HL-60 (cell line): ENCODE measurements at regions not wholly inside any gene's neighbourhood (a gene's known extent, or its start where the extent isn't known, plus 50 kb on each side); places are given as distances from the start of the nearest gene placed in this dataset.

Source experiments
- TF ChIP-seq, protein P1 (sequence below): IDR thresholded peaks from one replicate; pipeline ENCODE4 v1.5.1; 2011; ENCODE audit warnings: low read length, control low read depth, inconsistent platforms; ENCODE audit not compliant: insufficient read depth
- TF ChIP-seq, protein P2 (sequence below): IDR thresholded peaks from 2 replicates; pipeline ENCODE4 v1.6.1; 2012; ENCODE audit warnings: low read depth; ENCODE audit not compliant: insufficient replicate concordance

DNA sequence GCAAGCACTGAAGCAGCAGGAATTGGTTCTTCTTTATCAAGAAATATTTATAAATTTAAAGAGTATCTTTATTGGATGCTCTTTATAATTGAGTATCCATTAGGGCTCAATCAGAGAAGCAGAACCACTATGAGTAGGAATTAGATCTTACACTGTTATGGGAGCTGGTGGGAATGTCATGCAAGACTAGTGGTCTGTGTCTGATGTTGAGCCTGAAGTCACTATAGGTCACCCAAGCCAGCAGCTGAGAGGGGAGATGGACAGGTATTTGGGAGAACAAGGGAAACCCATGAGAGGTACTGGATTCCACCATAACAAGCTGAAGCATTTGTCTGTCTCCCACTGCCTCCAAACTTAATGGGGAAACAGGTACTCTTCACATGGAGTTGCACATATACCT is 283.7 kb upstream of the BOD1L1 start:
- TF ChIP-seq, protein P1, sequence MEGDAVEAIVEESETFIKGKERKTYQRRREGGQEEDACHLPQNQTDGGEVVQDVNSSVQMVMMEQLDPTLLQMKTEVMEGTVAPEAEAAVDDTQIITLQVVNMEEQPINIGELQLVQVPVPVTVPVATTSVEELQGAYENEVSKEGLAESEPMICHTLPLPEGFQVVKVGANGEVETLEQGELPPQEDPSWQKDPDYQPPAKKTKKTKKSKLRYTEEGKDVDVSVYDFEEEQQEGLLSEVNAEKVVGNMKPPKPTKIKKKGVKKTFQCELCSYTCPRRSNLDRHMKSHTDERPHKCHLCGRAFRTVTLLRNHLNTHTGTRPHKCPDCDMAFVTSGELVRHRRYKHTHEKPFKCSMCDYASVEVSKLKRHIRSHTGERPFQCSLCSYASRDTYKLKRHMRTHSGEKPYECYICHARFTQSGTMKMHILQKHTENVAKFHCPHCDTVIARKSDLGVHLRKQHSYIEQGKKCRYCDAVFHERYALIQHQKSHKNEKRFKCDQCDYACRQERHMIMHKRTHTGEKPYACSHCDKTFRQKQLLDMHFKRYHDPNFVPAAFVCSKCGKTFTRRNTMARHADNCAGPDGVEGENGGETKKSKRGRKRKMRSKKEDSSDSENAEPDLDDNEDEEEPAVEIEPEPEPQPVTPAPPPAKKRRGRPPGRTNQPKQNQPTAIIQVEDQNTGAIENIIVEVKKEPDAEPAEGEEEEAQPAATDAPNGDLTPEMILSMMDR = no peak
- TF ChIP-seq, protein P2, sequence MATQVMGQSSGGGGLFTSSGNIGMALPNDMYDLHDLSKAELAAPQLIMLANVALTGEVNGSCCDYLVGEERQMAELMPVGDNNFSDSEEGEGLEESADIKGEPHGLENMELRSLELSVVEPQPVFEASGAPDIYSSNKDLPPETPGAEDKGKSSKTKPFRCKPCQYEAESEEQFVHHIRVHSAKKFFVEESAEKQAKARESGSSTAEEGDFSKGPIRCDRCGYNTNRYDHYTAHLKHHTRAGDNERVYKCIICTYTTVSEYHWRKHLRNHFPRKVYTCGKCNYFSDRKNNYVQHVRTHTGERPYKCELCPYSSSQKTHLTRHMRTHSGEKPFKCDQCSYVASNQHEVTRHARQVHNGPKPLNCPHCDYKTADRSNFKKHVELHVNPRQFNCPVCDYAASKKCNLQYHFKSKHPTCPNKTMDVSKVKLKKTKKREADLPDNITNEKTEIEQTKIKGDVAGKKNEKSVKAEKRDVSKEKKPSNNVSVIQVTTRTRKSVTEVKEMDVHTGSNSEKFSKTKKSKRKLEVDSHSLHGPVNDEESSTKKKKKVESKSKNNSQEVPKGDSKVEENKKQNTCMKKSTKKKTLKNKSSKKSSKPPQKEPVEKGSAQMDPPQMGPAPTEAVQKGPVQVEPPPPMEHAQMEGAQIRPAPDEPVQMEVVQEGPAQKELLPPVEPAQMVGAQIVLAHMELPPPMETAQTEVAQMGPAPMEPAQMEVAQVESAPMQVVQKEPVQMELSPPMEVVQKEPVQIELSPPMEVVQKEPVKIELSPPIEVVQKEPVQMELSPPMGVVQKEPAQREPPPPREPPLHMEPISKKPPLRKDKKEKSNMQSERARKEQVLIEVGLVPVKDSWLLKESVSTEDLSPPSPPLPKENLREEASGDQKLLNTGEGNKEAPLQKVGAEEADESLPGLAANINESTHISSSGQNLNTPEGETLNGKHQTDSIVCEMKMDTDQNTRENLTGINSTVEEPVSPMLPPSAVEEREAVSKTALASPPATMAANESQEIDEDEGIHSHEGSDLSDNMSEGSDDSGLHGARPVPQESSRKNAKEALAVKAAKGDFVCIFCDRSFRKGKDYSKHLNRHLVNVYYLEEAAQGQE = no peak
